GM21526 (cell line): ENCODE measurements at regions not wholly inside any gene's neighbourhood (a gene's known extent, or its start where the extent isn't known, plus 50 kb on each side); places are given as distances from the start of the nearest gene placed in this dataset.
"Not testable (repeated sequence)": the region's sequence is repeated elsewhere in the genome, so short reads cannot be mapped to it uniquely, and the experiment has no call there.

Experiments used
- ATAC-seq: cut with Tn5 transposase; IDR thresholded peaks from one replicate; pipeline ENCODE4 v1.9.1; 2021; ENCODE audit warnings: moderate library complexity; ENCODE audit not compliant: unreplicated experiment, low FRiP score

DNA sequence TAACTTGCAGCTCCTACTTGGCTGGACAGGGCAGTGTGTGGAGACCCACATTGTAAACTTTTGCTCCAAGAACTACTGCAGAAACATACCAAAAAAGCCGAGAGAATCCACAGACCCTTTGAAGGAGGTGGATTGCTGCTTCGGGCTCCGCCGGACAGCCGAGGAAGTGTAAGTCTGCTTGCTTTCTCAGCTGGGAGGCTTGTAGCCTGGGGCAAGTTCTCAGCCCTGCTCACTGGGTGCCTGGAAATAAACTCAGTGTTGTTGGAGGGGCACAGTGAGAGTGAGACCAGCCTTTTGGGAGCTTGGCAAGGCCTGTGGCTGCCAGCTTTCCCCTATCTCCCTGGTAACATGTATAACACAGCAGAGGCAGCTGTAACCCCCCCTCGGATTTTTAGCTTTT is 215.6 kb downstream of the SYK start:
- no peak for ATAC-seq

DNA sequence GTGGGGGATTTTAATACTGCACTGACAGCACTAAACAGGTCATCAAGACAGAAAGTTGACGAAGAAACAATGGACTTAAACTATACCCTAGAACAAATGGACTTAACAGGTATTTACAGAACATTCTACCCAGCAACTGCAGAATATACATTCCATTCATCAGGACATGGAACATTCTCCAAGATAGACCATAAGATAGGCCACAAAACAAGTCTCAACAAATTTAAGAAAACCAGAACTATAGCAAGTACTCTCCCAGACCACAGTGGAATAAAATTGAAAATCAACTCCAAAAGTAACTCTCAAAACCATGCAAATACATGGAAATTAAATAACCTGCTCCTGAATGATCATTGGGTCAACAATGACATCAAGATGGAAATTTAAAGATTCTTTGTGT is 218.3 kb downstream of the SYK start:
- not testable (repeated sequence) for ATAC-seq

DNA sequence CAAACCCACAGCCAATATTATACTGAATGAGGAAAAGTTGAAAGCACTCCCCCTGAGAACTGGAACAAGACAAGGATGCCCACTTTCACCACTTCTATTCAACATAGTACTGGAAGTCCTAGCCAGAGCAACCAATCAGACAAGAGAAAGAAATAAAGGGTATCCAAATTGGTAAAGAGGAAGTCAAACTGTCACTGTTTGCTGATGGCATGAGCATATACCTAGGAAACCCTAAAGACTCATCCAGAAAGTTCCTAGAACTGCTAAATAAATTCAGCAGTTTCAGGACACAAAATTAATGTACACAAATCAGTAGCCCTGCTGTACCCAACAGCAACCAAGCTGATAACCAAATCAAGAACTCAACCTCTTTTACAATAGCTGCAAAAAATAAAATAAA is 220.0 kb downstream of the SYK start:
- not testable (repeated sequence) for ATAC-seq

DNA sequence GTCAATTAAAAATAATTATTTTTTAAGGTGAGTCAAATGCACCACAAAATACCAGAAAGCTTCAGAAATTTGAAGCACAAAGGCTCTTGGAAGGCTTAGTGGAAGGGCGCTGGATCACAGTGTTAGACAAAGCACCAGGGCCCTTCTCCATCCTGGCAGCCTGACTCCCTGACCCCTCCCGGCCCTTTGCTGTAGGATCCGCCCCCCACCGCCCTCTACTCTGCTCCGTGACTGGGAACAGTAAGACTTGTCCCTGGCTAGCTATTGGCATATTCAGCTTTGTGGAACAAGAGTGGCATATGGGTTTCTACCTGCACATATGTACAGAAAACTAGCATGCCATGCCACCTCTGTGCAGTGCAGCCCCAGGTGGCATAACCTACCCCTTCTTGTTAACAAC is 222.1 kb downstream of the SYK start:
- ATAC-seq: no peak

DNA sequence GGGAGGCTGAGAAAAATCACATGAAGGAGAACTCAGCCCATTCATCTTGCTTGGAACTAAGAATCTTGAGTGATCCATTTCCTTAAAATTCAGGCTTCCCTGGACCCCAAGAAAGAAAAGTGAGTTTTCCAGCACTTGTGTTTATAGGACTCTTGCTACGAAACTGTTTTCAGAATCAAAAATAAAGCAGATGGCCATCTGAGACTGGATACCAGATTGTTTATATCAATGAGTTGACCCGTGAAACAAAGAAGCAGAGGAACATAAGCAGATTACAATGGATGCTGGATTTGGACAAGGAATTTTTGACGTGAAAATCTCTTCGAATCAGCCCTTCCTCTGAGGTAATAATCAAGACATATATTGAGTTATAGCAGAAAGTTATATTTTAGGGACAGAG is 223.2 kb downstream of the SYK start:
- ATAC-seq: no peak

DNA sequence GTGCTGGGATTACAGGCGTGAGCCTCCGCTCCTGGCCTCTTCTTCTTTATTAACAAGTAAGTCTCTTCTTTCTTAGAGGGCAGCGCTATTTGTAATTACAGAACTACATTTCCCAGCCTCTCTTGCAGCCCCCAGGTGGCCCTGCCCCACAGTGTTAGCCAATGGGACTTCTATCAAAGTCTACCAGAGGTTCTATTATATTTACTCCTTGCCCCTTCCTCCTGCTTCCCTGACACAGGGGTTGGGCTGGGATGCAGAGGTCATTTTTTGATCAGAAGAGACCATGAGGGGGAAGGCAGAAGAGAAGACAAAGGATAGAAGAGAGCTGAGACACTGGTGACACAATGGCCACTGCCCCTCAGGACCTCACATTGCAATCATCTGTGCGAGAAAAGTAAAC is 224.2 kb downstream of the SYK start:
- no peak for ATAC-seq

DNA sequence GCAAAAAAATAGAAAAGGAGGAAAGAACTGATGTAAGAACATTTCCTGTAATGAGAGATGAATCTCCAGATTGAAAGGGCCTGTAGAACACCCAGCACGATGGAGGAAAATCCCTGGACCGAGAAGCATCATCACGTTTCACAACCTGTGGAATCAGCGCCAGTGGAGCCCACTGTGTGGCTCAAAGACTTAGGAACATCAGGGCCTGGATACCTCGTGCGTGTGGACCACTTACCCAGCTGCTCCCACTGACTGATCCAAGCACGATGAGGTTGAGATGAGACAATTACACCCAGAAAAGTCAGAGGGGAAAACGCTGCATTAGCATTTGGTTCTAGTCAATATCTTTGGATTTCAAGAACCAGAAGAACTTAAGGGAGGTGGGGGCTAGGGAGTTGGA is 224.6 kb downstream of the SYK start:
- no peak for ATAC-seq

DNA sequence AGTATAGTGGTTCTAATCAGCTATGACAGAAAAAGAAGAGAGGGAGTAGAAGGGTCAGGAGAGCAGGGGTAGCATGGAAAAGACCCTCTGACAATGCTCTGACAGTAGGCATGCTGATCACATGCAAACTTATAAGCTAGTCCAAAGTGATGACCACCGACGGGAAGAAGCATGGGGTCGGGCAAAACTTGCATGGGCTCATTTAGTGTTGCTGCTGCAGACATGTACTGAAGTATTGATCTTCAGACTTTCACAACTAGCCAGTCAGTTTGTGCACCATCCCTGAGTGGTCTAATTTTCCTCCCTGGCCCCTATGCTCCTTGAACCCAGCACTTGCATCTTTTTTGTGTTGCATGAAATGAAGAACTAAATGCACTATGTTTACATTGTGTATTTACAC is 225.4 kb downstream of the SYK start:
- no peak for ATAC-seq

DNA sequence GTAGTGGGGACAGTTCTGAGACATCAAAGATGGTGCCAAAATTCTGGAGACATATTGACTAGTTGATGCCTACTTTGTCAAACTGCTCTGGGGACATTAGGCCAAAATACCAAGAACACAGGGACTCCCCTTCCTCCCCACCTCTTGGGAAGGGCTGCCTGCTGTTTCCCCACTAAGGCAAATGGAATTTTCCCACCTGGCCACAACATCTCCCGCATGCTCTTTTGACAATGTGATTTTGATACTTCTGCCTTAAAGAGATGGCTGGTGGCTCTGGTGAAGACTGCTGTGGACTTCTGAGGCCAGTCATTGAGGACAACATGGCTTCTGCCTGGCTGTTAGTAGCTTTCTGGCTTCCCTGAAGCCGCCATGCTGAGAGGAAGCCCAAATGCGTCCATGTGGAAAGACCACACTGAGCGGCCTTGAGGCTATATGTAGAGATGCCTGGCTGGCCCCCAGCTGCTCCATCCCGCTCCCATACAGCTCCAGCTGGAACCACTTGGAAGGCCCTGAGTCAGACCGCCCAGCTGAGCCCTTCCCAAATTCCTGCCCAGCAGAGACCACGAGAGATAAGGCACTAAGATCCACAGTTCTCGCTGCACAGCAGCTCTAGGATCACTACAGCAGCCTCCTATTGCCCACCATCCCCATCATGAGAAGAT is 226.7 kb downstream of the SYK start:
- no peak for ATAC-seq

DNA sequence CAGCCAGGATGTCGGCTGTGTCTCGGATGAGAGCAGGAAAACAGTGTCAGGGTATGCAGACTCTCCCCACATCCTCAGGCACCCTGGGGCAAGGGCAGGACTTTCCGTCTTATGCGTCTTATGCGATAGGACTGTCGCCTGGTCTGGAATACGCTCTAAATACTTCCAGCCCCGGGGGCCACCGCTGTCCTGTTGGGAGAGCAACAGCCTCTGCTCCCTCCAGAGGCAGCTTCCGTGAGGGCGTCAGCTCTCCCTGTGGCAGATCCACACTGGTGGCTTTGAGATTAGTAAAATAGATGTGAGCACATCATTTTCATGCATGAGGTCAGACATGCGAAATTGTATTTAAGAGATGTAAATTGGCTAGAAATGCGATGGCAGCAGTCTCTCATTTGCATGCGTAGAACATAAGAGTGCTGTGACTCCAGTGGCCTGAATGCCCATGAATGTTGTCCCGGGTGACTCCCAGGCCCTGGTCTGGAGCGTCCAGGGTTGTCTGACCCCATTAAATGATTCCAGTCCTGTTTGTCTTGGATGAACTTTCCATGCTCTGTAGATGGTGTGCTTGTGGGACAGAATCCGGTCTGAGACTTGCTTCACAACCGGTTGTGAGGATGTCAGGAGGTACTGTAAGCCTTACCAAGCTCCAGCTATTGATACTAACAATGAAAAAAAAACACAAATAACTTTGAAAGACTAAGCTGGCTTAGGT is 228.2 kb downstream of the SYK start:
- ATAC-seq: no peak

DNA sequence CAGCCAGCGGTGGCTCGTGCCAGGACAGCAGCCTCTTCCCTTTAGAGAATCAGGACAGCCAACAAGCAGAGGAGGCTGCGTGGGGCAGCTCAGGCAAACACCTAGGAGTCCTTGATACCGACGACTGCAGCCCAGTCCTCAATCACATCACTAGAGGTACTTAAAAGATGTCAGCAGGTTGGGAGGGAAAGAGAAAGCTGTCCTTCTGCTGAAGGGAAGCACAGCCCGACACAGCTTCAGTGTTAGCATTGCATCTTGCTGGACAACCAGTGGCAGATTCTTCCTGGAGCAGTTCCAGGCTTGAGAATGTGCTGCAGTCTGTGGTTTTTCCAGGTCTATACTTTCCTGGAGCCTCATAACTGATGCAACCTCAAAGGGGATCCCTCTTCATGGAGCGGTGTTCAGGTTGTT is 230.5 kb downstream of the SYK start:
- no peak for ATAC-seq

DNA sequence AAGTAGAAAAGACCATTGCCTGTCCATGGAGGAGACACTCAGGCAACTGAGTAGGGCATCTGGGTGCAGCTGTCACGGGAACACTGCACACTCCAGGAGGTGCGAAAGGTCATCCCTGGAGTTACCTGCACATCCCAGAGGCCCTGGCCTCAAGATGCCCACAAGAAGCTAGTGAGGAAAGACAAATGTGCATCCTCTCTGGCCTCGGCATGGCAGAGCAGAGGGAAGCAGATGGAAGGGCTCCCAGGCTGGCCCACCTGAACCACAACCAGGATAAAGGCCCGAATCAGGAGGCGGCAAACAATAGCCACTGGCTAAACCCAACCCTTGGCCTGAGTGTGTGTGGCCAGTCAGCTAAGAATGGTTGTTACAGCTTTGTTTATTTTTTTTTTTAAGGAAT is 231.7 kb downstream of the SYK start:
- ATAC-seq: no peak

DNA sequence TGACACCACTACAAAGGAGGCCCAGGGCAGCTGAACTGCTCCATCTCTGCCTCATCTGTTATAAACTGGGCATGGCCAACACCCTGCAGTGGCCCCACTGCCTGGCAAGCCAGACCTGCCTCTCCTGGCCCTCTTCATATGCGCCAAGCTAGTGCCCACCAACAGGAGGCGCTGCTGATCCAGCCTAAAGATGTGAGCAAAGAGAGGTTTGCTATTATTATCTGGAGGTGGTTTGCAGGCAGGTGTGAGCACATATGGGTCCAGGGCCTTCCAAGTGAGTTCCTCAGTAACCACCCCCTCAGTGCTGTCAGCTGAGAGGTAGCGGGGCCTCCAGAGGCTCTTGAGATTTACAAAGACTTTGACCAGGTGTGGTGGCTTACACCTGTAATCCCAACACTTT is 232.2 kb downstream of the SYK start:
- no peak for ATAC-seq

DNA sequence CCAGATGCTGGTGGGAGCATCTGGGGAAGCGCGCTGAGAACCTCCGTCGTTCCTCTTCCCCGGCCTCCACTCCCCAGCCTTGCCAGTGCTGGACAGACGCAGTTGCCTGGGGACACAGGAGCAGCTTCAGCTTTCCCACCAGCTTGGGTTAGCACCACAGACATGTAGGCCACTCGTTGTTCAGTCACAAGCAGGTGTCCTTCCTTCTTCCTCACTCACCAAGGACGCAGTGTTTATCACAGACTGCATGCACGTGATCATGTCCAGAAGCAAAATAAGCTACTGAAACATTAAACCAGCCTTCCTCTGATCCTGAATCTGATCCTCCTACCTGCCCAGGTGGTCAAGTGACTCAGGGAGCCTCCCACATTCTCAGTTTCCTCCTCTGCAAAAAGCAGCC is 232.9 kb downstream of the SYK start:
- no peak for ATAC-seq

DNA sequence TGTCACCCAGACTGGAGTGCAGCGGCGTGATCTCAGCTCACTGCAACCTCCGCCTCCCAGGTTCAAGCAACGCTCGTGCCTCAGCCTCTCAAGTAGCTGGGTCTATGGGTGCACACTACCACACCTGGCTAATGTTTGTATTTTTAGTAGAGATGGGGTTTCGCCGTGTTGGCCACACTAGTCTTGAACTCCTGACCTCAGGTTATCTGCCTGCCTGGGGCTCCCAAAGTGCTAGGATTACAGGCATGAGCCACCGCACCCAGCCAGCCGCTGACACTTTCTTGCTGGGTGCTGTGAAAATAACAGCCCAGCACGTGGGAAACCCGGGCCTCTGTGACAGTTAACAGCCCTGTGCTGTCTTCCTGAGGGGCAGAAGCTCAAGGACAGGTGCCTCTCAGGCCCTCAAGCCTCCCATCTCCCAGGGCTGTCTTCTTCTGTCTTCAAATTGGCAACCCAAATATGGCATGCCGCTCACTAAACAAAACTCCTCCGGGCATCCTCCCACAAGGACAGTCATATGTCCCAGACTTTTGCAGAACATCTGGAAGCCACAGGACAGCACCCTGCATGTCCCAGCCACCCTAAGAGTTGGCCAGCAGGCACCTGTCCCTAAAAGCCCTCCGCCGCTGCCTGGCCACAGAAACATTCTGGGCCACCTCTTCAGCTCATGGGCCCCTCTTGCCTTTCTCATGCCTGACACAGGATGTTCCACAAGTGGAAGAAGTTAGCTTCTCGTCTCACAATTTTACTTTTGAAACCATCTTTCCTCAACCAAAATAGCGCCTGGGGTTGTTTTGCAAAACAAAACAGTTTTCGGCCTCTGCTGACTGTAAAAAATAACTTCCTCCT is 233.6 kb downstream of the SYK start:
- no peak for ATAC-seq

DNA sequence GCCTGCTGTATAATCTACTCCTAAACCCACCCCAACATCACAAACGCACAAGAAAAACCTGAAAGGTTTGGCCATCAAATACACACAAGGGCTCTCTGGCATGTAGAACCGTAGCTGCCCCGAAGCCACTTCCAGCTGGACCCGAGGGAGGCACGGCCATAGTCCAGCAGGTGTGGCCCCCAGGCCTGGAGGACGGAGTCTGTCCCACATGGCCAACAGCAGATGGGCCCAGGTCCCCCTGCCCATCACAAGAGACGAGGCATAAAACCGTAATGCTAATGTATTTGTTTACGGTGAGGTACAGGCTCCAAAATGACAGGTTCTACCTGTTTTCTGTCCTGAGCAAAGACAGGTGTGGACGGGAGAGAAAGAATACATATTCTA is 234.2 kb downstream of the SYK start:
- ATAC-seq: no peak

DNA sequence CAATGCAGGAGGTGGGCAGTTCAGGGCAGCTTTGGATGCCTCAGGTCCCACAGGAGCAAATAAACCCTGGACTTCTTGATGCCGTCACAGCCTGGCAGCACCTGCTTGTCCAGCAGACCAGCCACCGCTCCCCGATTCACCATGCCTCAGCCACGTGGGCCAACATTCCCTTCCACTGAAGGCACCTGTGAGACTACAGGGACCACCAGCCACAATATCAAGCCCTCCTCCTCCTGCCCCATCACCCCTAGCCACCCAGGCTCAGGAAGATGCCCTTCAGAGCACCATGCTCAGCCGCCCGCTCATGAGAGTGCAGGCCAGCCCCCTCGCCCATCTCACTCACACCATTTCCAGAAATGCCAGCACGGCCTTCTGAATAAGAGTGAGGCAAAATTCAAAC is 234.7 kb downstream of the SYK start:
- no peak for ATAC-seq

DNA sequence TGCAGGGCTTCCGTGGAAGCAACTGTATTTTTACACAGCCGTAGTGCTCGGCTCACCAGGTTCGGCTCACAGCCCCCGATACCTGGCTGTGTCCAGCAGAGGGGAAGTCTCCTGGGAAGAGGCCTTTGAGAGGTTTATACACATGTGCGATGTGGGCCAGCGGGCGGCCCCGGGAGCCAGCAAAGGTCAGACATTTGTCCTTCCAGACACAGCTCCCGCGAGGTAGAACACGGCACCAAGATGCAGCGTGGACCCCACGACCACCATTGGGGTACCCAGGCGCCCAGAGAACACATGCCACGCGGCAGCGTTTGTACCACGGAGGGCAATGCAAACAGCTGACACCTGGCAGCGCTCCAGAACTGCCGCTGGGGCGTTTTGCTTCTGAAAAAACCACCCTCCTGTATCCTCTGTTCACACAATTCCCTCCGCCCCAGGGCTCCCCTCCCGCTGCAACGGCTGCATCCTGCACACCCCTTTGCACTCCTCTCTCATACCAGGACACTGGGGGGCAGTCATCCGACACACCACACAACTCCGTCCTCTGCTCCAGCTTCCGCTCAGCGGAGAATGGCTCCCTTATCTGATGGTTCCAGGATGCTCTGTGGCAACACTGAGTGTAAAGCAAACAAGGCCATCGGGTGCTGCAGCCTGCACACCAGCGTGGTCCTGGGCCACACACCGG is 235.3 kb downstream of the SYK start:
- ATAC-seq: no peak

DNA sequence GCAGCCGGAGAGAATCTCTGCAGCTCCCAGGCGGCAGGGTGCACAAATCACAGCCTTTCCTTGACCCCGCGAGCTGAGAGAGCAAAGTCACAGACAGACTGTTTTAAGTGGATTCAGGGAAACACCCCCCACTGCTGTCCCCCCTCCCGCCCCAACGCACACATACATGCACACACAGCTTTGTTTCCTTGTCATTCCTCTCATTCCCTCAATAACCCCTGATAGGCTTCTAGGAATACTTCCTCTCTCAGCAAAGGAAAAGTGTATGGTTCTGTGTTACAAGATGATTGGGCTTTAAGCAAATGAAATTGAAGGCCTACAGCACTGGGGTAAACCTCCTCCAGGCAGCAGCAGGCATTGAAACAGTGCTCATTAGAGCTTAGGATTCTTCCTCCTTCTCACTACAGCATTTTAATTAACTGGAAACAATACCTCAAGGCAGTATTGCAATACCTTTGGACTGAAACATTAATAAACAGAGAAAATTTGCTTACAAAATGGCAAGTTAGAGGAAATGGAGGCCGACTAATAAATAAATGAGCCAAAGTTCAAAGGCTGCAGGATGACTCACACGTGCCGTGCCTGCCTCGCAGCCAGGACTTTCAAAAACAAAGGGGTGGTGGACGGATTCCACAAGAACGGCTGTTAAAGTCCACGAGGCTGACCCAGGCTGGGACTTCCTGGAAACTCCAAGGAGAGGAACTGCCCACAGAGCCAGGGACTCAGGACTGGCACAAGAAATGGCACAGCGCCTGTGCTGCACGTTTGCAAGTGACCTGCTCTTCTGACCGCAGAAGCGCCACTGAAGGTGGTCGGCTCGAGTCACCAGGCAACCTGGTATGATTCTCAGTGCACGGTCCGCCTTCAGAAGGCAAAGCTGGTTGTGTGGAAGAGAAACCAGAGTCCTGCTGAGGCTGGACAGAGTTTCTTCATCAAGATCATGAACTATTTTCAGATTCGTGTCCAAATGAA is 236.2 kb downstream of the SYK start:
- ATAC-seq: no peak
